T-helper 17 cell (primary cell): ENCODE measurements at regions not wholly inside any gene's neighbourhood (a gene's known extent, or its start where the extent isn't known, plus 50 kb on each side); places are given as distances from the start of the nearest gene placed in this dataset.
"Not testable (repeated sequence)": the region's sequence is repeated elsewhere in the genome, so short reads cannot be mapped to it uniquely, and the experiment has no call there.

ENCODE experiments used
- ATAC-seq: fragments of 150-1000 bp; cut with Tn5 transposase; 2 replicates; pipeline ENCODE4 v1.10.0; 2021; ENCODE audit warnings: mild to moderate bottlenecking, moderate library complexity
- DNase-seq, 3 donors: peaks; one replicate each; pipeline versions ENCODE4 v3.0.0 to v3.0.0-alpha.2; 2020 to 2021
- H3K9me3 ChIP-seq: one replicate; pipeline ENCODE4 v1.7.0; 2013; ENCODE audit warnings: low read length, mild to moderate bottlenecking; ENCODE audit not compliant: control insufficient read depth, poor library complexity, severe bottlenecking
- H3K27ac Mint-ChIP-seq: one replicate; pipeline ENCODE4 v1.8.0; 2022; ENCODE audit warnings: mild to moderate bottlenecking, moderate library complexity, mixed read lengths
- H3K27me3 Mint-ChIP-seq: one replicate; pipeline ENCODE4 v1.8.0; 2022; ENCODE audit warnings: mixed read lengths
- H3K36me3 Mint-ChIP-seq: one replicate; pipeline ENCODE4 v1.8.0; 2022; ENCODE audit warnings: low read depth, mixed read lengths
- H3K4me1 Mint-ChIP-seq: one replicate; pipeline ENCODE4 v1.8.0; 2022; ENCODE audit warnings: mild to moderate bottlenecking, mixed read lengths
- H3K4me3 Mint-ChIP-seq: one replicate; pipeline ENCODE4 v1.8.0; 2022; ENCODE audit warnings: mild to moderate bottlenecking, moderate library complexity, mixed read lengths

- Mint-ChIP-seq H3K4me3 (no peak overlapping the region), H3K27me3 (no peaks in the 10 kb centered on the region), H3K4me1 (no peaks in the 10 kb centered on the region), H3K36me3 (no peaks in the 10 kb centered on the region), H3K27ac (no peak overlapping the region)
- no peaks in the 10 kb centered on the region for H3K9me3 ChIP-seq
- DNase-seq: no peak
- ATAC-seq: no peak
Observed at GRCh38 chrX:14997271-14997670, 124.0 kb downstream of the MOSPD2 start.

DNA sequence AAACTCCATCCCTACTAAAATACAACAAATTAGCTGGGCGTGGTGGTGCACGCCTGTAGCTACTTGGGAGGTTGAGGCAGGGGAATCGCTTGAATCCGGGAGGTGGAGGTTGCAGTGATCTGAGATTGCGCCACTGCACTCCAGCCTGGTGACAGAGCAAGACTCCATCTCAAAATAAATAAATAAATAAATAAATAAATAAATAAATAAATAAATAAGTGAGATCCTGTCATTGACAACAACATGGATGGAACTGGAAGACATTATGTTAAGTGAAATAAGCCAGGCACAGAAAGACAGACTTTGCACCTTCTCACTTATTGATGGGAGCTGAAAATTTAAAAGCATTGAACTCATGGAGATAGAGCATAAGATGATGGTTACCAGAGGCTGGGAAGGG lies 111.2 kb downstream of the MOSPD2 start:
- not testable (repeated sequence) for H3K4me1 Mint-ChIP-seq, H3K36me3 Mint-ChIP-seq, DNase-seq, H3K27ac Mint-ChIP-seq, H3K9me3 ChIP-seq, H3K4me3 Mint-ChIP-seq, H3K27me3 Mint-ChIP-seq, ATAC-seq
